Stimulated activated CD4-positive, alpha-beta T cell treated with anti-CD3 and anti-CD28 coated beads, TNF-alpha, amount 100 ng/mL, for 48 hours (primary cell): ENCODE measurements at regions not wholly inside any gene's neighbourhood (a gene's known extent, or its start where the extent isn't known, plus 50 kb on each side); places are given as distances from the start of the nearest gene placed in this dataset.

ENCODE experiments used
- DNase-seq, 3 donors: peaks; one replicate each; pipeline ENCODE4 v3.0.0-alpha.2; 2020; ENCODE audit warnings: low read depth in 3 of 3

- DNase-seq = no peak
Observed at GRCh38 chr4:23169608-23170311, 477.0 kb downstream of the GBA3 start.

- DNase-seq = no peak
Observed at GRCh38 chr4:23166919-23167318, 474.2 kb downstream of the GBA3 start.

GRCh38 chr4:23166407-23166806 is 473.7 kb downstream of the GBA3 start:
- DNase-seq = no peak

DNA sequence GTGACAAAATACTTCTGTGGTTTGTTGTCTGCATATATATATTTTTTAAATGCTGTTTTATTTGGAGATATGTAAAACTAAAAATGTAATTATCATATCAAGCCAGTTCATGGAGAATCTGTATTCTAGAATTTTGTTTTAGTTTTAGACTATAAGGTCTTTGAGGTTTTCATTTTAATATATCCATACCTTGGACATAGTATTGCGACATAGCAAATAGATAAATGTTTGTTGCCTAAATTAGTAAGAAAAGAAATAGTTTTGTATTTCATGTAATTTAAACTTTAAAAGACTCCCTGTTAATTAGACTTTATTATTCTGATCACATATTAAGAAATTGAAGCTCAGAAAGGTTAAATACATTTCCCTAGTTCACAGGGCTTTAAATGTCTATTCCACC is 472.9 kb downstream of the GBA3 start:
- DNase-seq = no peak

DNA sequence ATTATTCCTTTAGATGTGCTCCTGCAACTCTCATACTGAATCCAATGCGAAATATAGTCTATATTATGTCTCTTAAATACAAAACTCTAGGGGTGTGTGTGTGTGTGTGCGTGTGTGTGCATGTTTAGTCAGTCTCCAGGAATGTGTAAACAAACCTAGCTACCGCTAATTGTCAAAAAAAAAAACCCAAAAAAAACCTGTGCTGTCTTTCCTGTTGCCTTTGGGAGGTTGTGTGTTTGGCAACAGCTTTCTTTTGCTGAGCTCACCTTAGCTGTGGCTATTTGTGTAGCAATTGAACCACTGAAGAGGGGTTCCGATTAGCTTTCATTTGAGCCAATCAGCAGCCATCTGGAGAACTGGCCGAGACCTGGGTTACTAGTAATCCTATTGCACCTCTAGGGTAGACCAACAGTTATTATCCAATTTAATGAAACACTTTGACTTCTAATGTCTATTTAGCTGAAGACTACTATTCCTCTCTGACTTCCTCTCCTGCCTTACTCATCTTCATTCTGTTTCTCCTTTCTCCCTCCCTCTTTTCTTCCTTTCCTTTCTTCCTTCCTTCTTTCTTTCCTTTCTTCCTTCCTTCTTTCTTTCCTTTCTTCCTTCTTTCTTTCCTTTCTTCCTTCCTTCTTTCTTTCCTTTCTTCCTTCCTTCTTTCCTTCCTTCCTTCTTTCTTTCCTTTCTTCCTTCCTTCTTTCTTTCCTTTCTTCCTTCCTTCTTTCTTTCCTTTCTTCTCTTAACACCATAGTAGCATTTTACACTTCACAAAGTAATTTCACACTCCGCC is 471.1 kb downstream of the GBA3 start:
- no peak for DNase-seq

DNA sequence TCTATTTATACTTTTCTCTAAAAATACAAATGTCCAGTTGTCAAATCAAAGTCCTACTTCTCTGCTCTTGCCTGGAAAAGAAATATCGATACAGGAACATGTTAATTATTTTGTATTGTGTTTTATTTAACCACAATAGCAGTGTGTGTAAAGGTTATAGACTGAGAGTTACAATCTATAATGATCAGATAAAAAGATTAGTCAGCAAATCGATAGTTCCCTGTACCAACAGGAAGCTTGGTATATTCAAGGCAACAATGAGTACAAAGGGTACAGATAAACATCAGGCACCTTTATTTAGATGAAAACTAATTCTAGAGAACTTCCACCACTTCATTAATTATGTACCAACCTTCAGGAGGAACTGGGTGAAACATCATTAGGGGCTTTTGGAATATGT is 469.5 kb downstream of the GBA3 start:
- no peak for DNase-seq

DNA sequence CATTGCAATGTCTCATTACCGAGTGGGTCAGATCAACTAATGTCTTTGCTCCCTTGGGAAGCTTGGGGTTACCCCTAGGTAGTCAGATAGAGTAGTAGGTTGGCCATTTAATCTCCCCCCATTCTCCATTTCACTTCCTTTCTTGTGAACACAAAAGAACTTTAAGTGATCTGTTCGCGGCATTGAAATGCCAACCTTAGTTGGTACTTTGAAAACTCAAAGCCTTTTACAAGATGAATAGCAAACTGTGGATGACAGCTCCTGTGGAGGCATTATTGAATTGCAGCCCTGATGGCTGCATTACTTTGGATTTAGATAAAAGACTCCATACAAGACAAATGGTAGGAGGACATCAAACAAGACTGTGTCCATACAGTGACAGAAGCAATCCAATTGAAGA is 469.1 kb downstream of the GBA3 start:
- no peak for DNase-seq

GRCh38 chr4:23153076-23153475 is 460.3 kb downstream of the GBA3 start:
- DNase-seq = no peak

GRCh38 chr4:23149815-23150214 is 457.1 kb downstream of the GBA3 start:
- no peak for DNase-seq

GRCh38 chr4:23144707-23145106 is 452.0 kb downstream of the GBA3 start:
- DNase-seq = no peak

DNA sequence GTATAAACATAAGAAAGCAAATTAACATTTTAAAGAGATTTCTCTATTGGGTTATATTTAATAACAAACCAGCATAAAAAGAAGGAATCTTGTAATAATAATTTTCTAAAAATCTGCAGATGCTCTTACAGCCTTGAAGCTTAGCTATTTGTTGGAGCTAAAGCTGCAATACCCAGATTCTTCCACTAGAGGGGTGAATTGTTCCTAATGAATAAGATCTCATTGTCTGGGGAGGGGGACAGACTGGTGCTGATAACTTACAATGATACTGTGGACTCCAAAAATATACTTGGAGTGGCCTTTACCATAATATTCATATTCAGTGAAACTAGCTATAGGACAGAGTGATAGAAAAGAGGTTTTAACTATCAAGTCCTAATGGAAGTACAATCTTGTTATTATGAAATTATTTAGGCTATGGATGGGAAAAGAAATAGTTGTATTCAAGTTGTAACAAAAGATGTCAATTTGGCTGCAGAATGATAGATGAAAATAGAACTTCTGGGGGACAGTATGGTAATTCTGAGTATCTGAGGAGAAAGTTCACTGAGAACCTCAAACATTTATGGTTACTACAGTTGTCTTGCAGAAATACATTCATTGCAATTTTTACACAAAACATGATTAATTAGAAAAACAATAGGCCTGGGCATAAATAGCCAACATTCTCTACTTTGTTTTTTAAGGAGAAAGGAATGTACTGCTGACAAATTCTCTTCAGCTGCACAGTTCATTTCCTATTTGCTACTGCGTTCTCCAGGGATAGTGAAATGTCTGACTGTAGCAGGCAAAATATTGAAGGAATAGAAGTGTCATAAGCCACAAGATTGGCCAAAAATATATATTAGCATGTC is 443.3 kb downstream of the GBA3 start:
- no peak for DNase-seq

GRCh38 chr4:23134331-23134730 is 441.6 kb downstream of the GBA3 start:
- no peak for DNase-seq

DNA sequence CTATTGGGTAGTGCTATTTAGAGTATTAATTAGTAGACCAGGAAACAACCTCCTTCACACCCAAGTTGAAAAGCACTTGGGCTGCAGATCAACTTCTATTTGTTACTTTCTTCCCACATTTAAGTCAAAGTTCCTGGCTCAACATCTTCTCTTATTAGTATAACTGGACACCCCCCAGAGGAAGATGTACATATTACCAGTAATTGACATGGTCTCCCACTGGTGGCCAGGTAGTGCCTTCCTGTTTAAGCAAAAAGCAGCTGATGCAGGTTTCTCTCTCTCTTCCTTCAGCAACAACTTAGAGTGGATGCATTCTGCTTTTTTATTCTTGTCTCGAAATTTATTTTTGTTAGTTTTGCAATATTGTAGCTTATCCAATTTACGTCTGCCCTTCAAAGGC is 438.1 kb downstream of the GBA3 start:
- no peak for DNase-seq

DNA sequence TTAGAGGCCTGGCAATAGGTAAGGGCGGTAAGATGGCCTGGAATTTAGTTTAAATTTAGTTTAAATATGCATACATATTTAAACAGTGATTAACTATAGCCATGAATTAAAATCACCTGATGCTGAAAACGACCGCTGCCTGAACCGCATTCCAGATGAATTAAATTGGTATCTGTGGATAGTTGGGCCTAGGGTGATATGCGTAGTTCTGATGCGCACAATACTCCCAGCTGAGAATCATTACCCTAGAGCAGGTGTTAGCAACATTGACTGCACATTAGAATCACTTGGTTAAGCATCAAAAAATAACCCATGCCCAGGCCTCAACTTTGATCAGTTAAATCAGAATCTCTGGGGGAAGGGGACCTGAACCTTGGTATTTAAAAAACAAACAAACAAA is 432.4 kb downstream of the GBA3 start:
- no peak for DNase-seq

- no peak for DNase-seq
Observed at GRCh38 chr4:23122666-23123400, 430.1 kb downstream of the GBA3 start.

GRCh38 chr4:23120374-23120773 is 427.6 kb downstream of the GBA3 start:
- no peak for DNase-seq

GRCh38 chr4:23117826-23118225 is 425.1 kb downstream of the GBA3 start:
- no peak for DNase-seq

- no peak for DNase-seq
Observed at GRCh38 chr4:23114538-23114937, 421.8 kb downstream of the GBA3 start.

GRCh38 chr4:23113104-23113503 is 420.4 kb downstream of the GBA3 start:
- DNase-seq = no peak

GRCh38 chr4:23106516-23106915 is 413.8 kb downstream of the GBA3 start:
- DNase-seq = no peak

DNA sequence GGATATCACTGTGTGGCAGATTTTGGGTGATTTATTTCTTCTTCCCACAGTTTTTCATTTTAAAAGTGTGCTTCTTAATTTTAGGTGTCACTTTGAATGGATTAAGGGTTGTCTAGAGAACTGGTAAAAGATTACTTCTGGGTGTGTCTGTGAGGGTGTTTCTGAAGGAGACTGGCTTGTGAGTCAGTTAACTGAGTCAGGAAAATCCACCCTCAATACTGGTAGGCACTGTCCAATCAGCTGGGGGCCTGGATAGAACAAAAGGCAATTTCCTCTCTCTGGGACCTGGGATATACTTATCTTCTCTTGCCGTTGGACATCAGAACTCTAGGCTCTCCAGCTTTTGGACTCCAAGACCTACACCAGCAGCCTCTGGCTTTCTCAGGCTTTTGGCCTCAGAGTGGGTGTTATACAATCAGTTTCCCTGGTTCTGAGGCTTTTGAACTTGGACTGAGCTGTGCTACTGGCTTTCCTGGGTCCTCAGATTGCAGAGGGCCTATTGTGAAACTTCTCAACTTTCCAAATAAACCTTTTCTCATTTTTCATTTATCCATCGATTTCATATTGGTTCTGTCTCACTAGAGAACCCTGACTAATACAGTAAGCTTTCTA is 413.1 kb downstream of the GBA3 start:
- no peak for DNase-seq
